Endothelial cell of umbilical vein (primary cell): ENCODE measurements at regions not wholly inside any gene's neighbourhood (a gene's known extent, or its start where the extent isn't known, plus 50 kb on each side); places are given as distances from the start of the nearest gene placed in this dataset.

Source experiments
- BruUV-seq: library from RNA; stranded (reverse); fragments of 400-500 nt; replicated peaks from 2 replicates; lab custom pipeline; 2021; lab: Mats Ljungman, UMichigan
- CTCF ChIA-PET: fragments of 300-600, 350-600 bp; sonication (Branson Sonifier 250); formaldehyde crosslinking; loops from one replicate; lab custom pipeline; 2021; ENCODE audit warnings: antibody characterized with exemption, inconsistent platforms; lab: Charles Lee
- POLR2A ChIA-PET: fragments of 300-600, 350-600 bp; sonication (Branson Sonifier 250); formaldehyde crosslinking; loops from one replicate; lab custom pipeline; 2021; ENCODE audit warnings: antibody characterized with exemption, inconsistent platforms; lab: Charles Lee
- DNase-seq: peaks from one replicate; pipeline ENCODE4 v3.0.0-alpha.2; 2011; ENCODE audit warnings: low read depth, low spot score
- FAIRE-seq: peaks from 2 replicates; lab custom pipeline; 2011; peaks lifted over from hg19 to GRCh38; lab: Jason Lieb, UNC
- H2AFZ ChIP-seq: 2 replicates; pipeline ENCODE4 v1.6.0; 2012; ENCODE audit warnings: low read depth, low read length, control low read depth, inconsistent platforms
- H3K27ac ChIP-seq: 2 replicates; pipeline ENCODE4 v1.5.1; 2011; ENCODE audit warnings: low read depth, mild to moderate bottlenecking, control low read depth, low read length, moderate library complexity; ENCODE audit not compliant: insufficient read depth
- H3K27me3 ChIP-seq, 2 experiments: 2 replicates each; pipeline versions ENCODE4 v1.6.0 to v1.6.1; 2011; ENCODE audit warnings: low read length in 2 of 2, mixed read lengths in 1 of 2; ENCODE audit not compliant: control insufficient read depth in 2 of 2, insufficient read depth in 2 of 2
- H3K36me3 ChIP-seq, 2 experiments: 2 replicates in 1 of 2; 3 replicates in 1 of 2; pipeline ENCODE4 v1.5.1; 2011; ENCODE audit warnings: low read length in 2 of 2, mild to moderate bottlenecking in 1 of 2, moderate library complexity in 1 of 2; ENCODE audit not compliant: control insufficient read depth in 2 of 2, insufficient read depth in 2 of 2; ENCODE audit errors: extremely low read depth in 1 of 2
- H3K4me1 ChIP-seq: 3 replicates; pipeline ENCODE4 v1.5.1; 2011; ENCODE audit warnings: mild to moderate bottlenecking, low read length; ENCODE audit not compliant: control insufficient read depth, insufficient read depth; ENCODE audit errors: extremely low read depth
- H3K4me2 ChIP-seq: 2 replicates; pipeline ENCODE4 v1.6.1; 2011; ENCODE audit warnings: low read length, control low read depth, mixed read lengths; ENCODE audit not compliant: insufficient read depth
- H3K4me3 ChIP-seq, 3 experiments: fragments of 200-600 bp in 1 of 3; sonication (generic), shearing (Covaris generic) in 1 of 3; replicated peaks in 1 of 3; 2 replicates each; pipeline ENCODE4 v1.5.1; 2011 to 2016; ENCODE audit warnings: control low read depth in 3 of 3, low read length in 3 of 3, mild to moderate bottlenecking in 2 of 3, inconsistent platforms in 1 of 3, low read depth in 1 of 3, moderate library complexity in 1 of 3; ENCODE audit not compliant: insufficient read depth in 1 of 3
- H3K79me2 ChIP-seq: 2 replicates; pipeline ENCODE4 v1.6.0; 2012; ENCODE audit warnings: low read length, inconsistent platforms; ENCODE audit not compliant: control insufficient read depth, insufficient read depth
- H3K9ac ChIP-seq: replicated peaks from 2 replicates; pipeline ENCODE3; 2011; ENCODE audit warnings: low read length, control low read depth; ENCODE audit not compliant: insufficient read depth; ENCODE audit errors: extremely low read depth
- H3K9me1 ChIP-seq: replicated peaks from 3 replicates; pipeline ENCODE4 v1.6.0; 2011; ENCODE audit warnings: mild to moderate bottlenecking, low read length; ENCODE audit not compliant: control insufficient read depth, insufficient read depth; ENCODE audit errors: extremely low read depth
- H3K9me3 ChIP-seq: replicated peaks from 2 replicates; pipeline ENCODE4 v1.5.1; 2012; ENCODE audit warnings: low read length, inconsistent platforms; ENCODE audit not compliant: control insufficient read depth, insufficient read depth
- H4K20me1 ChIP-seq: replicated peaks from 2 replicates; pipeline ENCODE3; 2011; ENCODE audit warnings: mild to moderate bottlenecking, low read length; ENCODE audit not compliant: control insufficient read depth, insufficient read depth; ENCODE audit errors: extremely low read depth
- EZH2 ChIP-seq: IDR thresholded peaks from 2 replicates; pipeline ENCODE4 v1.6.1; 2012; ENCODE audit warnings: borderline replicate concordance, low read depth, mild to moderate bottlenecking, moderate library complexity, low read length, inconsistent platforms; ENCODE audit not compliant: severe bottlenecking
- FOS ChIP-seq: IDR thresholded peaks from 2 replicates; pipeline ENCODE4 v1.6.1; 2011; ENCODE audit warnings: mild to moderate bottlenecking, low read length, moderate library complexity, borderline replicate concordance; ENCODE audit not compliant: insufficient read depth
- GATA2 ChIP-seq: IDR thresholded peaks from 2 replicates; pipeline ENCODE4 v1.7.0; 2011; ENCODE audit warnings: low read depth, mild to moderate bottlenecking, moderate library complexity, mixed read lengths, low read length; ENCODE audit not compliant: insufficient read length, insufficient read depth
- JUN ChIP-seq: IDR thresholded peaks from 2 replicates; pipeline ENCODE4 v1.6.1; 2011; ENCODE audit warnings: borderline replicate concordance, low read depth; ENCODE audit not compliant: insufficient read length, insufficient read depth
- MYC ChIP-seq: IDR thresholded peaks from one replicate; pipeline ENCODE4 v1.6.1; 2011; ENCODE audit warnings: mild to moderate bottlenecking, low read depth, low read length
- POLR2A ChIP-seq: IDR thresholded peaks from 2 replicates; pipeline ENCODE4 v1.6.1; 2012; ENCODE audit warnings: low read depth, mild to moderate bottlenecking, control low read depth, low read length
- POLR2AphosphoS5 ChIP-seq: IDR thresholded peaks from 2 replicates; pipeline ENCODE4 v1.6.1; 2012; ENCODE audit warnings: low read depth, mild to moderate bottlenecking, control low read depth, low read length, moderate library complexity; ENCODE audit not compliant: insufficient read depth
- dilution Hi-C: fragments of 300-500 bp; cut with MboI; formaldehyde crosslinking; loops from one replicate; pipeline ENCODE4 v1.15.0; 2019; ENCODE audit warnings: low sequenced_read_pairs; ENCODE audit not compliant: extremely low pct_ligation_motif_present
- intact Hi-C: fragments of 100-400 bp; cut with micrococcal nuclease; formaldehyde crosslinking; loops from one replicate; pipeline ENCODE4 v1.10.0; 2022
- TF ChIP-seq, protein P1 (sequence below), 2 donors: IDR thresholded peaks; 1 replicate in 1 of 2; 2 replicates in 1 of 2; pipeline ENCODE4 v1.5.1; 2011; ENCODE audit warnings: low read length in 2 of 2, mild to moderate bottlenecking in 2 of 2, moderate library complexity in 2 of 2, control low read depth in 1 of 2, inconsistent platforms in 1 of 2, low read depth in 1 of 2; ENCODE audit not compliant: insufficient read depth in 1 of 2; ENCODE audit errors: extremely low read depth in 1 of 2
- TF ChIP-seq, protein P2 (sequence below): IDR thresholded peaks from 2 replicates; pipeline ENCODE4 v1.6.1; 2011; ENCODE audit not compliant: insufficient read depth, insufficient read length

DNA sequence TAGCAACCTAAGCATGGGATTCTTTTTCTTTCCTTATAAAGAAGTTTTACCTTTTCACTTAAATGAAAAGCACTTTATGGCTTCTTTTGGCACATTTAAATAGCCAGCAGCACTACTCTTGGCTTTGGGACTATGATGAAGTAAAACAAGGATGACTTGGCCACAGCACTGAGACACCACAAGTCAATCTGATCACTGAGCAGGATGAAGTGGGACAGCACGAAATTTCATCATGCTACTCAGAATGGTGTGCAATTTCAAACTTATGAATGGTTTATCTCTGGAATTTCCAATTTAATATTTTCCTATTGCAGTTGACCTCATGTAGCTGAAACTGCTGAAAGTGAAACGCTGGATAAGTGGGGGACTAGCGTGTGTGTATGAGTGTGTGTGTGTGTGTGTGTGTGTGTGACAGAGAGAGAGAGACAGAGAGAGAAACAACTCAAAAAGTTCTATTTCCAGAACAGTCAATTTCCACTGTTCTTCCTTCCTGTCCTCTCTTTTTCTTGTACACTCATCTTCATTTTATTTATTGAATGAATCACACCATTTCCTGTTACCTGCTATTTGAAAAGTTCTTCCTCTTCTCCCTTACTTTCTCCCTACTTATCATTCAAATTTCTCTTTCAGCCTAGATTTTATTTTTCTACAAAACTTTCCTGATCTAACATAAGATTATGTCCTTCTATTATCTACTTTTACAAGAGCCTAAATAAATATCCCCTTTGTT, 414.2 kb upstream of the MIR17HG start:
- no peaks in the 10 kb centered on the region for H3K36me3 ChIP-seq
- no peaks in the 10 kb centered on the region for H3K9me1 ChIP-seq
- no peaks in the 10 kb centered on the region for H4K20me1 ChIP-seq
- dilution Hi-C loops (no loop called here), intact Hi-C loops (no loop called here)
- no peak overlapping the region for H3K4me3 ChIP-seq
- CTCF ChIA-PET: no interaction called here
- DNase-seq (no peak), FAIRE-seq (no peak)
- BruUV-seq: no TSS peak
- no peak overlapping the region for H3K27ac ChIP-seq
- no peaks in the 10 kb centered on the region for H3K79me2 ChIP-seq
- no peaks in the 10 kb centered on the region for H3K27me3 ChIP-seq
- TF ChIP-seq GATA2: no peak
- TF ChIP-seq, protein P1, sequence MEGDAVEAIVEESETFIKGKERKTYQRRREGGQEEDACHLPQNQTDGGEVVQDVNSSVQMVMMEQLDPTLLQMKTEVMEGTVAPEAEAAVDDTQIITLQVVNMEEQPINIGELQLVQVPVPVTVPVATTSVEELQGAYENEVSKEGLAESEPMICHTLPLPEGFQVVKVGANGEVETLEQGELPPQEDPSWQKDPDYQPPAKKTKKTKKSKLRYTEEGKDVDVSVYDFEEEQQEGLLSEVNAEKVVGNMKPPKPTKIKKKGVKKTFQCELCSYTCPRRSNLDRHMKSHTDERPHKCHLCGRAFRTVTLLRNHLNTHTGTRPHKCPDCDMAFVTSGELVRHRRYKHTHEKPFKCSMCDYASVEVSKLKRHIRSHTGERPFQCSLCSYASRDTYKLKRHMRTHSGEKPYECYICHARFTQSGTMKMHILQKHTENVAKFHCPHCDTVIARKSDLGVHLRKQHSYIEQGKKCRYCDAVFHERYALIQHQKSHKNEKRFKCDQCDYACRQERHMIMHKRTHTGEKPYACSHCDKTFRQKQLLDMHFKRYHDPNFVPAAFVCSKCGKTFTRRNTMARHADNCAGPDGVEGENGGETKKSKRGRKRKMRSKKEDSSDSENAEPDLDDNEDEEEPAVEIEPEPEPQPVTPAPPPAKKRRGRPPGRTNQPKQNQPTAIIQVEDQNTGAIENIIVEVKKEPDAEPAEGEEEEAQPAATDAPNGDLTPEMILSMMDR (IDR thresholded peaks at IDR 0.05; ENCODE audit: extremely low read depth in 1 of 2, insufficient read depth in 1 of 2, low read depth in 1 of 2, low read length in 2 of 2): no peak
- TF ChIP-seq POLR2AphosphoS5: no peak
- no peak for TF ChIP-seq EZH2
- no peak for TF ChIP-seq POLR2A
- no peak for TF ChIP-seq FOS
- TF ChIP-seq, protein P2, sequence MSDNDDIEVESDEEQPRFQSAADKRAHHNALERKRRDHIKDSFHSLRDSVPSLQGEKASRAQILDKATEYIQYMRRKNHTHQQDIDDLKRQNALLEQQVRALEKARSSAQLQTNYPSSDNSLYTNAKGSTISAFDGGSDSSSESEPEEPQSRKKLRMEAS: no peak
- TF ChIP-seq MYC: no peak
- TF ChIP-seq JUN: no peak
- no peaks in the 10 kb centered on the region for H3K9me3 ChIP-seq
- H3K4me1 ChIP-seq: no peaks in the 10 kb centered on the region
- no peak overlapping the region for H2AFZ ChIP-seq
- H3K9ac ChIP-seq: no peak overlapping the region
- no peak overlapping the region for H3K4me2 ChIP-seq
- POLR2A ChIA-PET: no interaction called here
